Neural cell (in vitro differentiated cells): ENCODE measurements at regions not wholly inside any gene's neighbourhood (a gene's known extent, or its start where the extent isn't known, plus 50 kb on each side); places are given as distances from the start of the nearest gene placed in this dataset.

Experiments
- CTCF ChIP-seq: fragments of 450-650 bp; IDR thresholded peaks from 2 replicates; pipeline ENCODE4 v1.5.1; 2014; ENCODE audit warnings: antibody characterized with exemption, mild to moderate bottlenecking, moderate library complexity; ENCODE audit not compliant: poor library complexity, severe bottlenecking
- EP300 ChIP-seq: fragments of 450-650 bp; conservative IDR thresholded peaks from 2 replicates; pipeline ENCODE4 v1.6.1; 2014; ENCODE audit warnings: antibody characterized with exemption, mild to moderate bottlenecking, moderate library complexity; ENCODE audit not compliant: poor library complexity, severe bottlenecking
- EZH2 ChIP-seq: fragments of 200-600, 300-800 bp; shearing (Covaris generic), sonication (generic); IDR thresholded peaks from 2 replicates; pipeline ENCODE4 v1.6.1; 2014; ENCODE audit warnings: antibody characterized with exemption, low read length, borderline replicate concordance, mild to moderate bottlenecking; ENCODE audit not compliant: insufficient read depth, poor library complexity, severe bottlenecking
- MXI1 ChIP-seq: fragments of 450-650 bp; conservative IDR thresholded peaks from 2 replicates; pipeline ENCODE4 v1.6.1; 2014; ENCODE audit warnings: antibody characterized with exemption, mild to moderate bottlenecking; ENCODE audit not compliant: poor library complexity, severe bottlenecking
- POLR2AphosphoS5 ChIP-seq: IDR thresholded peaks from 2 replicates; pipeline ENCODE4 v1.6.1; 2012
- RAD21 ChIP-seq: fragments of 450-650 bp; conservative IDR thresholded peaks from 2 replicates; pipeline ENCODE4 v1.6.1; 2014; ENCODE audit warnings: antibody characterized with exemption, mild to moderate bottlenecking, moderate library complexity
- REST ChIP-seq: IDR thresholded peaks from 2 replicates; pipeline ENCODE4 v1.6.1; 2012; ENCODE audit warnings: borderline replicate concordance
- SMC3 ChIP-seq: fragments of 450-650 bp; conservative IDR thresholded peaks from 2 replicates; pipeline ENCODE4 v1.6.1; 2014; ENCODE audit warnings: antibody characterized with exemption, mild to moderate bottlenecking, moderate library complexity; ENCODE audit not compliant: poor library complexity

- TF ChIP-seq REST (no peak), EP300 (no peak), CTCF (no peak), EZH2 (no peak), RAD21 (no peak), SMC3 (no peak), POLR2AphosphoS5 (no peak), MXI1 (no peak)
These were observed 139.8 kb upstream of the CDK13 start for GRCh38 chr7:39810204-39810642.
